GM20000 (cell line): ENCODE measurements at regions not wholly inside any gene's neighbourhood (a gene's known extent, or its start where the extent isn't known, plus 50 kb on each side); places are given as distances from the start of the nearest gene placed in this dataset.

Experiments used
- DNase-seq: peaks from one replicate; pipeline ENCODE4 v3.0.0; 2012; ENCODE audit warnings: low spot score
- TF ChIP-seq, protein P1 (sequence below): IDR thresholded peaks from 2 replicates; pipeline ENCODE4 v1.5.1; 2012; ENCODE audit warnings: mild to moderate bottlenecking, control low read depth; ENCODE audit errors: extremely low read depth, missing control alignments

DNA sequence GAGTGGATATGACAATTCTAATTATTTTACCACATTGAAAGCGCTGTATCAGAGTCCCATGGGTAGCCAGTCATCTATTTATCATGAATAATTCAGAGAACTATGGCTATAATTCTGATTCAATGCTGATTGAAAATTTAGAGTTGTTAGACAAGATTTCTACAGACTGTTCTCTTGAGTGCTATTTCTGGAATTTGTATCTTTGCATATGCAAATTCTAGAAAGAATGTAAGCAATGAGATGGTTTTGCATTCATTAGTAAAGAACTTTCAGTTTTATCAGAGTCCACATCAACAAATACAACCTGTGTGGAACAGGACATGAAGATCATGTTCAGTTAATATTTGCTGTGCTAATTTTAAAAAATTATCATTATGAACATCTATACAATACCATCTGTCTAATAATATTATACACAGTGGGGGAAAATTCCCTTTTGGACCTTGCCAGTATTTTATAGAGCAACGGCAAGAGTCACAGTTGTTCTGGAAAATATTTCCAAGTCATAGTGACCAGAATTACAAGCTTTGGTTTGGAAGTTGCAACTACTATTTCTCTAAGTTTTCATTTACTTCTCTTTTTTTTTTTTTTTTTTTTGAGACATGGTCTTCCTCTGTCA, 372.7 kb upstream of the PTGER4 start:
- TF ChIP-seq, protein P1, sequence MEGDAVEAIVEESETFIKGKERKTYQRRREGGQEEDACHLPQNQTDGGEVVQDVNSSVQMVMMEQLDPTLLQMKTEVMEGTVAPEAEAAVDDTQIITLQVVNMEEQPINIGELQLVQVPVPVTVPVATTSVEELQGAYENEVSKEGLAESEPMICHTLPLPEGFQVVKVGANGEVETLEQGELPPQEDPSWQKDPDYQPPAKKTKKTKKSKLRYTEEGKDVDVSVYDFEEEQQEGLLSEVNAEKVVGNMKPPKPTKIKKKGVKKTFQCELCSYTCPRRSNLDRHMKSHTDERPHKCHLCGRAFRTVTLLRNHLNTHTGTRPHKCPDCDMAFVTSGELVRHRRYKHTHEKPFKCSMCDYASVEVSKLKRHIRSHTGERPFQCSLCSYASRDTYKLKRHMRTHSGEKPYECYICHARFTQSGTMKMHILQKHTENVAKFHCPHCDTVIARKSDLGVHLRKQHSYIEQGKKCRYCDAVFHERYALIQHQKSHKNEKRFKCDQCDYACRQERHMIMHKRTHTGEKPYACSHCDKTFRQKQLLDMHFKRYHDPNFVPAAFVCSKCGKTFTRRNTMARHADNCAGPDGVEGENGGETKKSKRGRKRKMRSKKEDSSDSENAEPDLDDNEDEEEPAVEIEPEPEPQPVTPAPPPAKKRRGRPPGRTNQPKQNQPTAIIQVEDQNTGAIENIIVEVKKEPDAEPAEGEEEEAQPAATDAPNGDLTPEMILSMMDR: no peak
- no peak for DNase-seq

DNA sequence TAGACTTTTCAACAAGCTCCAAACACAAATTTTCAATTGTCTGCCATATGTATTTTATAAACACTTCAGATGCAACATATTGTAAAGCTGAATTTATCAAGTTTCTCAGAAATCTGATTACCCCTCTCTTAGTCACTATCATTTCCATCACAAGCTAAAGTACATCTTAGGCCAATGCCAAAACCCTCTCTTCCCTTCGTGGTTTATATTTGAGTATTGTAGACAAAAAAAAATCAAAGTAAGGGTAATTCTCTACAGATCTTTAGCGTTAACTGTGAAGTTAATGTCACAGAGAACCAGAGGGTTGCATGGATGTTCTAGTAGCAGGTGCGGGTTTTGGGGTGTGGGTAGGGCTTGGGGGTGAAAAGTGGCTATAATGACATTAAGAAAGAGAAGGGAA, 387.7 kb upstream of the PTGER4 start:
- TF ChIP-seq, protein P1: no peak
- no peak for DNase-seq

DNA sequence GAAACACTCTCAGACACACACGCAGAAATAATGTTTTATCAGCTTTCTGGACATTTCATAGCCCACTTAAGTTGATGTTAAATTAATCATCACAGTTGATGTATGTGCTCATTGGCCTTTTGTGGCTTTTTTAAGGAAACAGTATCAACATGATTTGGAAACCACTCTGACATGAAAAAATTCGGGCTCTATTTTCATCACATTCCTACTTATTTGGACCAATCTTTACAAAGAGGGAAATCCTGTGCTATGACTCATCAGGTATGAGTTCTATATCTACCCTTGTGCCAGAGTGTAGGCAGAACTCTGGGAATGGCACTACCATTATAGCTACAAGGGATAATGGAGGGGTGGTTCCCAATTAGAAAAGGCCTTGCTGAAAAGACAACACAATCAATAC, 388.4 kb upstream of the PTGER4 start:
- DNase-seq: no peak
- TF ChIP-seq, protein P1: no peak

- TF ChIP-seq, protein P1: no peak
- DNase-seq: no peak
These were observed 390.8 kb upstream of the PTGER4 start for GRCh38 chr5:40288800-40289485.

DNA sequence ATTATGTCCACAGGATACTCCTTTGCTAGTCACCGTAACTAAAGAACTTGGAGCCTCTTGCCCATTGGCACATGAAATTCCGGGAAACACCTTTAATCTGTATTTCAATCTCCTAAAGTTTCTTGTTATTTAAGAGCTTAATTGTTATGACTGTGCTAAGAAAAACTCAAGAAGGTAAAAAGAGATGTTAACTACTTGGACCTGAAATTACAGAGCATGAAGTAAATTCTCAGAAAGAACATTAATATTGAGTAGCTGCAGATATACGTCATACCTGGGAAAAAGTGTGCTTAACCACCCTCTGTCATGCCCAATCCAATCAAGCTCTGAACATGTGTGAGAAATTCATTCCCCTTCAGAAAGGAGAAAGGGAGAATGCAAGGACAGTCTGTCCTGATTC, 394.9 kb upstream of the PTGER4 start:
- TF ChIP-seq, protein P1: no peak
- no peak for DNase-seq

DNA sequence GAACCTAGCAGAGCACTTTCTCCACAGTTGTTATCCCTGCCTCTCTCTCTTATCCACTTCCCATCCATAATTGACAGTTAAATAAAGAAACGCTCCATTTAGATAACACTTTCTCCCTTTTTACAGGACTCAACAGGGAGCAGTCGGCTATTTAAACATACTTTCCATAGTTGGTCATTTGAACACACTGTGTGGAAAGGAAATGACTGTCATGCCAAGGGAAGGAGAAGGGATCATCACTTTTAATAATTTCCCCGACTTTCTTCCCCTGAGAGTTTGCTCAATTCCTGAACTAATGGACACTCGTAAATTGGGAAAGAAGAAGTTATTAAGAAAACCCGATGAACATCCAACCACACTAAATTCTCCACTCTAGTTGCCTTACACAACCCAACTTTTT, 400.8 kb upstream of the PTGER4 start:
- no peak for DNase-seq
- TF ChIP-seq, protein P1: no peak

DNA sequence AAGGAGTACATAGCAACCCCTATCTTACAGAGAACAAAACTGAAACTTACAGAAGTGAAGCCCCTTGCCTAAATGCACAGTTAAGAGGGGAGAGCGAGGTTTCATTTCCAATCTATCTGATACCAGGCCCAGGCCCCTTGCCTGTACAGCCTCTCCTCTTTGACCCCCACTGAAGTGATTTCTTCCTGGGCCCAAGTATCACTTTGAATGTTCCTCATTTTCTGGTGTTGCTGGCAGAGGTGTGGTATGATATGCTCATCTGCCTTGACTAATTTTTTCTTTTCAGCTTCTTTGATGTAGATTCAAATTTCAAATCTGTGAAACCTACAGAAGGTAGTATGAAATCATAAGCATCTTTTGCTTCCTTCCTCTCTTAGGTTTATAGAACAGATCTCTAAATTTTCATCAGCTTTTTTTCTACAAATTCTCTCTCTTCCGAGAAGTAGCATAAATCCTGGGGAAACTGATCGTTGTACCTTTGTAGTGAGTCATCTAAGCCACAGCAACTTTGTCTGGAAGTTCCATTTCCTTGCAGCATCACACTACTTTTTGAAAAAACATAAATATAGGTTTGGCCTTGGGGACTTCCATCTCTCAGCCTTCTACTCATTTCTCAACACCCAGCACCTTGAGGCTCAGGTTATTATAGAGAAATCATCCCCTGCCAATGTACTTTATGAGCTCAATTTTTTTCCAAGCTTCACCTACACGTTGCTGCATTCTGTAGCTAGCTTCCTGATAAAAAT, 402.4 kb upstream of the PTGER4 start:
- TF ChIP-seq, protein P1: no peak
- DNase-seq: peak; percentile 17
